Transverse colon (tissue), 3 donors: ENCODE measurements at regions not wholly inside any gene's neighbourhood (a gene's known extent, or its start where the extent isn't known, plus 50 kb on each side); places are given as distances from the start of the nearest gene placed in this dataset.

Experiments
- CTCF ChIP-seq, 5 experiments: fragments of 200-600 bp in 3 of 5; fragments of 450-650 bp in 2 of 5; sonication (generic) in 3 of 5; IDR thresholded peaks; 1 replicate in 2 of 5; 2 replicates in 3 of 5; pipeline ENCODE4 v1.5.1; 2016 to 2017; ENCODE audit warnings: antibody characterized with exemption in 5 of 5, inconsistent platforms in 3 of 5, mild to moderate bottlenecking in 2 of 5, moderate library complexity in 1 of 5
- EP300 ChIP-seq: sonication (generic); formaldehyde crosslinking; IDR thresholded peaks from one replicate; pipeline ENCODE4 v1.6.1; 2017; ENCODE audit warnings: antibody characterized with exemption, low read depth

GRCh38 chr2:34105006-34105767, 506.1 kb upstream of the FAM98A start:
- TF ChIP-seq CTCF (IDR thresholded peaks at IDR 0.05) (no peak), EP300 (no peak)
